Trophoblast cell (in vitro differentiated cells and primary cell): ENCODE measurements at regions not wholly inside any gene's neighbourhood (a gene's known extent, or its start where the extent isn't known, plus 50 kb on each side); places are given as distances from the start of the nearest gene placed in this dataset.
"Not testable (repeated sequence)": the region's sequence is repeated elsewhere in the genome, so short reads cannot be mapped to it uniquely, and the experiment has no call there.

ENCODE experiments used
- DNase-seq, 2 donors: peaks; one replicate each; pipeline ENCODE4 v3.0.0-alpha.2; 2016
- H2AFZ ChIP-seq: 2 replicates; pipeline ENCODE4 v1.6.1; 2013; ENCODE audit warnings: low read length, moderate library complexity, mild to moderate bottlenecking; ENCODE audit not compliant: insufficient read depth, poor library complexity
- H2AK5ac ChIP-seq: 2 replicates; pipeline ENCODE4 v1.6.1; 2013; ENCODE audit warnings: mild to moderate bottlenecking, low read length
- H2BK120ac ChIP-seq: 2 replicates; pipeline ENCODE4 v1.6.1; 2013; ENCODE audit warnings: low read length, mild to moderate bottlenecking, moderate library complexity; ENCODE audit not compliant: insufficient read depth, poor library complexity
- H2BK12ac ChIP-seq: 2 replicates; pipeline ENCODE4 v1.6.1; 2013; ENCODE audit warnings: mild to moderate bottlenecking, low read length, moderate library complexity
- H2BK5ac ChIP-seq: 2 replicates; pipeline ENCODE4 v1.6.1; 2013; ENCODE audit warnings: low read length, low read depth, moderate library complexity, mild to moderate bottlenecking; ENCODE audit not compliant: poor library complexity
- H3K14ac ChIP-seq: 2 replicates; pipeline ENCODE4 v1.6.1; 2013; ENCODE audit warnings: mild to moderate bottlenecking, low read length
- H3K18ac ChIP-seq: 2 replicates; pipeline ENCODE4 v1.6.1; 2013; ENCODE audit warnings: mild to moderate bottlenecking, low read length
- H3K23ac ChIP-seq: 2 replicates; pipeline ENCODE4 v1.6.1; 2013; ENCODE audit warnings: low read length
- H3K27ac ChIP-seq: 2 replicates; pipeline ENCODE4 v1.5.1; 2013; ENCODE audit warnings: low read depth, mild to moderate bottlenecking, inconsistent platforms, low read length, moderate library complexity
- H3K27me3 ChIP-seq: 2 replicates; pipeline ENCODE4 v1.6.1; 2013; ENCODE audit warnings: inconsistent platforms, mild to moderate bottlenecking, low read length, moderate library complexity; ENCODE audit not compliant: insufficient read depth
- H3K36me3 ChIP-seq, 2 experiments: 1 replicate in 1 of 2; 2 replicates in 1 of 2; pipeline ENCODE4 v1.6.1; 2013; ENCODE audit warnings: low read length in 2 of 2, mild to moderate bottlenecking in 2 of 2, moderate library complexity in 1 of 2; ENCODE audit not compliant: insufficient read depth in 2 of 2, control insufficient read depth in 1 of 2
- H3K4ac ChIP-seq: 2 replicates; pipeline ENCODE4 v1.6.1; 2013; ENCODE audit warnings: low read depth, mild to moderate bottlenecking, low read length, moderate library complexity
- H3K4me1 ChIP-seq, 2 experiments: 1 replicate in 1 of 2; 2 replicates in 1 of 2; pipeline ENCODE4 v1.6.1; 2013; ENCODE audit warnings: low read length in 2 of 2, mild to moderate bottlenecking in 2 of 2, moderate library complexity in 1 of 2; ENCODE audit not compliant: insufficient read depth in 2 of 2, control insufficient read depth in 1 of 2
- H3K4me2 ChIP-seq: 2 replicates; pipeline ENCODE4 v1.6.1; 2013; ENCODE audit warnings: inconsistent platforms, mild to moderate bottlenecking, low read length, moderate library complexity
- H3K4me3 ChIP-seq: 2 replicates; pipeline ENCODE4 v1.5.1; 2013; ENCODE audit warnings: mild to moderate bottlenecking, low read depth, low read length, inconsistent platforms
- H3K79me1 ChIP-seq: one replicate; pipeline ENCODE4 v1.6.1; 2013; ENCODE audit warnings: low read length
- H3K79me2 ChIP-seq: 2 replicates; pipeline ENCODE4 v1.6.1; 2013; ENCODE audit warnings: low read length, mild to moderate bottlenecking; ENCODE audit not compliant: control insufficient read depth, insufficient read depth, poor library complexity
- H3K9ac ChIP-seq: 2 replicates; pipeline ENCODE4 v1.6.1; 2013; ENCODE audit warnings: mild to moderate bottlenecking, low read length
- H3K9me3 ChIP-seq: 2 replicates; pipeline ENCODE4 v1.6.1; 2013; ENCODE audit warnings: low read depth, mild to moderate bottlenecking, control low read depth, inconsistent platforms, low read length; ENCODE audit not compliant: insufficient read depth
- H4K12ac ChIP-seq: 2 replicates; pipeline ENCODE4 v1.6.1; 2013; ENCODE audit warnings: low read depth, mild to moderate bottlenecking, low read length, moderate library complexity
- H4K8ac ChIP-seq: 2 replicates; pipeline ENCODE4 v1.6.1; 2013; ENCODE audit warnings: low read depth, mild to moderate bottlenecking, low read length, moderate library complexity
- H4K91ac ChIP-seq: one replicate; pipeline ENCODE4 v1.6.1; 2013; ENCODE audit warnings: low read depth, mild to moderate bottlenecking, low read length, moderate library complexity
- WGBS: extraction: QIAGEN DNeasy Blood & Tissue Kit; methylation state at CpG from one replicate; pipeline ENCODE4 v1.1.7; 2013; ENCODE audit warnings: missing lambda C conversion rate; ENCODE audit not compliant: insufficient read length, insufficient coverage; ENCODE audit errors: extremely low coverage; 5-methylcytosine and 5-hydroxymethylcytosine counted together

GRCh38 chr11:134494395-134494794 lies 82.4 kb upstream of the B3GAT1 start:
- H3K79me1 ChIP-seq, H3K14ac ChIP-seq, H3K18ac ChIP-seq, H2BK120ac ChIP-seq, H3K4ac ChIP-seq, H4K91ac ChIP-seq, H3K27me3 ChIP-seq, H3K36me3 ChIP-seq, H2BK5ac ChIP-seq, H4K8ac ChIP-seq, H3K4me2 ChIP-seq, H3K27ac ChIP-seq, H3K79me2 ChIP-seq, H3K23ac ChIP-seq, DNase-seq, H3K4me3 ChIP-seq, H3K9me3 ChIP-seq, H3K9ac ChIP-seq, H2AFZ ChIP-seq, H2BK12ac ChIP-seq, H2AK5ac ChIP-seq, H3K4me1 ChIP-seq, H4K12ac ChIP-seq: not testable (repeated sequence)
- no CpG with 5 or more reads among the region's 2 CpGs for WGBS

- H4K8ac ChIP-seq, H3K4me2 ChIP-seq, H2BK120ac ChIP-seq, H2BK5ac ChIP-seq, H3K14ac ChIP-seq, H3K4me3 ChIP-seq, H2BK12ac ChIP-seq, H3K27ac ChIP-seq, H3K79me1 ChIP-seq, H3K4ac ChIP-seq, H2AK5ac ChIP-seq, H3K27me3 ChIP-seq, DNase-seq, H4K12ac ChIP-seq, H3K9ac ChIP-seq, H3K9me3 ChIP-seq, H3K4me1 ChIP-seq, H3K79me2 ChIP-seq, H3K23ac ChIP-seq, H4K91ac ChIP-seq, H3K18ac ChIP-seq, H2AFZ ChIP-seq, H3K36me3 ChIP-seq: not testable (repeated sequence)
- no CpG with 5 or more reads among the region's 2 CpGs for WGBS
These were observed 80.4 kb upstream of the B3GAT1 start for GRCh38 chr11:134492411-134492810.

GRCh38 chr11:134489728-134490127 lies 77.7 kb upstream of the B3GAT1 start:
- no peak overlapping the region for H3K4me2 ChIP-seq
- no peak overlapping the region for H2BK120ac ChIP-seq
- no peak overlapping the region for H3K27ac ChIP-seq
- H2BK5ac ChIP-seq = no peak overlapping the region
- H4K12ac ChIP-seq = no peak overlapping the region
- H3K79me1 ChIP-seq = no peaks in the 10 kb centered on the region
- no CpG with 5 or more reads among the region's 5 CpGs for WGBS
- H4K91ac ChIP-seq = no peak overlapping the region
- H3K4ac ChIP-seq = no peak overlapping the region
- DNase-seq = no peak
- no peak overlapping the region for H3K9ac ChIP-seq
- H2BK12ac ChIP-seq = no peak overlapping the region
- no peak overlapping the region for H3K18ac ChIP-seq
- no peaks in the 10 kb centered on the region for H3K4me1 ChIP-seq
- H2AK5ac ChIP-seq = no peak overlapping the region
- no peaks in the 10 kb centered on the region for H3K27me3 ChIP-seq
- H3K23ac ChIP-seq = no peak overlapping the region
- no peaks in the 10 kb centered on the region for H3K79me2 ChIP-seq
- H3K14ac ChIP-seq = no peak overlapping the region
- no peak overlapping the region for H2AFZ ChIP-seq
- no peaks in the 10 kb centered on the region for H3K36me3 ChIP-seq
- no peak overlapping the region for H3K4me3 ChIP-seq
- H3K9me3 ChIP-seq = peaks cover 2% of the 10 kb centered on the region
- no peak overlapping the region for H4K8ac ChIP-seq

DNA sequence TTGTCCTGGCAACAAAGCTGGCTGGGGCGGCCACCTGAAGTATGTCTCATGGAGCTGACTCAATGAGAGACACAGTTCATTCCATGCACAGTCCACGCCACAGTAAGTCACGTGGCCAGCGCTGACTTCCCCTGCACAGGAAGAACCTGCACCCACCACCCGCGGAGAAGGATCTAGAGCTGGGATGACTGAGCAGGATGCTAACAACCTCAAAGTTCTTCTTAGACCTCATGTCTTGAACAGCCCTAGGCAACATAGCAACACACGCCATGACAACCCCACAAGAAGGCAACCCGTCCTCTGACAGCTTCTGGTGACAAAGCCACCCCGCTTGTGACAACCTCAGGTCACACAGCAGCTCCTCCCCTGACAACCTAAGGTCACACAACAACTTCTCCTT lies 76.9 kb upstream of the B3GAT1 start:
- WGBS = no CpG with 5 or more reads among the region's 9 CpGs
- Histone ChIP-seq H4K91ac (no peak overlapping the region), H2BK12ac (no peak overlapping the region)

More for the DNA sequence above, 76.9 kb upstream of the B3GAT1 start:
- no peaks in the 10 kb centered on the region for H3K27me3 ChIP-seq
- H3K4me2 ChIP-seq = no peak overlapping the region
- no peak overlapping the region for H4K8ac ChIP-seq
- no peak overlapping the region for H2BK5ac ChIP-seq
- no peak overlapping the region for H3K4me3 ChIP-seq
- no peak overlapping the region for H3K14ac ChIP-seq
- no peak overlapping the region for H2BK120ac ChIP-seq
- no peak overlapping the region for H3K4ac ChIP-seq
- no peak overlapping the region for H2AK5ac ChIP-seq
- H3K9ac ChIP-seq = peak overlapping the region; percentile 72
- H3K27ac ChIP-seq = no peak overlapping the region
- no peak overlapping the region for H4K12ac ChIP-seq
- no peak overlapping the region for H3K18ac ChIP-seq
- peaks cover 2% of the 10 kb centered on the region for H3K9me3 ChIP-seq
- H3K23ac ChIP-seq = no peak overlapping the region
- no peaks in the 10 kb centered on the region for H3K79me1 ChIP-seq
- DNase-seq = no peak
- no peaks in the 10 kb centered on the region for H3K36me3 ChIP-seq
- no peak overlapping the region for H2AFZ ChIP-seq
- no peaks in the 10 kb centered on the region for H3K79me2 ChIP-seq
- H3K4me1 ChIP-seq = no peaks in the 10 kb centered on the region
